Fibroblast of pulmonary artery (primary cell): ENCODE measurements at regions not wholly inside any gene's neighbourhood (a gene's known extent, or its start where the extent isn't known, plus 50 kb on each side); places are given as distances from the start of the nearest gene placed in this dataset.

Experiments
- DNase-seq: peaks from one replicate; pipeline ENCODE4 v3.0.0-alpha.2; 2010; ENCODE audit warnings: low read depth
- H3K4me3 ChIP-seq: replicated peaks from 2 replicates; pipeline ENCODE4 v1.5.1; 2011; ENCODE audit warnings: low read depth, mild to moderate bottlenecking, control low read depth, low read length, moderate library complexity
- TF ChIP-seq, protein P1 (sequence below): IDR thresholded peaks from 2 replicates; pipeline ENCODE4 v1.5.1; 2011; ENCODE audit warnings: mild to moderate bottlenecking, control low read depth, low read length, inconsistent platforms; ENCODE audit errors: missing control alignments

DNA sequence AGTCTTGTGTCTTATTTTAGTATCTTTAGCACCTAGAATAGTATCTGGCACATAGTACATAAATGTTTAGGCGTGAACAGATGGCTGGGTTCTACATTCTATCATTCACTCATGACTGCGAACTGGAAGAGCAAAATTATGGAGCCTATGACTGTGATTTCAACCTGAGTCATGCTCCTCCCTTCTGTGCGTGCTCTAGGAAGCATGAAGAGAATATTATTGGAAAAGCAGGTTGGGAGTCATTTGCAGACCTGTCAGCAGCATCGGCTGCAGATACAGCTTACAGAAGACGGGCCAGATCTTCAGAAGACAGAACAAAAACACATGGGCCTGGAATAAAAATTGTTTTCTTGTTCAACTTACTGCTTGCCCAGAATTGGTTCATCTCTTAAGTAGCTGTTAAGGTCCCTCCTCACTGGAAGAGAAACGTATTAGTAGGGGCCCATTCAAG, 344.0 kb upstream of the USP24 start:
- TF ChIP-seq, protein P1, sequence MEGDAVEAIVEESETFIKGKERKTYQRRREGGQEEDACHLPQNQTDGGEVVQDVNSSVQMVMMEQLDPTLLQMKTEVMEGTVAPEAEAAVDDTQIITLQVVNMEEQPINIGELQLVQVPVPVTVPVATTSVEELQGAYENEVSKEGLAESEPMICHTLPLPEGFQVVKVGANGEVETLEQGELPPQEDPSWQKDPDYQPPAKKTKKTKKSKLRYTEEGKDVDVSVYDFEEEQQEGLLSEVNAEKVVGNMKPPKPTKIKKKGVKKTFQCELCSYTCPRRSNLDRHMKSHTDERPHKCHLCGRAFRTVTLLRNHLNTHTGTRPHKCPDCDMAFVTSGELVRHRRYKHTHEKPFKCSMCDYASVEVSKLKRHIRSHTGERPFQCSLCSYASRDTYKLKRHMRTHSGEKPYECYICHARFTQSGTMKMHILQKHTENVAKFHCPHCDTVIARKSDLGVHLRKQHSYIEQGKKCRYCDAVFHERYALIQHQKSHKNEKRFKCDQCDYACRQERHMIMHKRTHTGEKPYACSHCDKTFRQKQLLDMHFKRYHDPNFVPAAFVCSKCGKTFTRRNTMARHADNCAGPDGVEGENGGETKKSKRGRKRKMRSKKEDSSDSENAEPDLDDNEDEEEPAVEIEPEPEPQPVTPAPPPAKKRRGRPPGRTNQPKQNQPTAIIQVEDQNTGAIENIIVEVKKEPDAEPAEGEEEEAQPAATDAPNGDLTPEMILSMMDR: no peak
- no peak for DNase-seq
- H3K4me3 ChIP-seq: no peak overlapping the region

DNA sequence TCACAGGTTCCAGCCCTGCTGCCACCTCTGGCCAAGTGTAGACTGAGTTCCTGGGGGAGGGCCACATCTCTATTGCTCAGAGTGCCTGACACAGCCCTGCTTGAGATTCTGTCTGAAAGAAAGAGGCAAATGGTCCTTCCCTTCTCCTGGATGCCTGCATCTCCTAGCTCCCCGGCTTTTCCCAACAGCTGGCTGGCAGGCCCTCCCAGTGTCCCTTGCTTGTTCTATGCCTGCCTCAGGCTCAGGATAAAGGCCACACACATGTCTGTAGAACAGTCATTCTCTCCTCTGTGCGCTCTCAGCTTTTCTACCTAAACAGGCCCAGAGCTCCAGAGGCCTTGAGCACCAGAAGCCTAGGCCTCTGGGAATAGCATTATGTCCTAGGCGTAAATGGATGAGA, 343.4 kb upstream of the USP24 start:
- no peak for DNase-seq
- TF ChIP-seq, protein P1: no peak
- no peak overlapping the region for H3K4me3 ChIP-seq

DNA sequence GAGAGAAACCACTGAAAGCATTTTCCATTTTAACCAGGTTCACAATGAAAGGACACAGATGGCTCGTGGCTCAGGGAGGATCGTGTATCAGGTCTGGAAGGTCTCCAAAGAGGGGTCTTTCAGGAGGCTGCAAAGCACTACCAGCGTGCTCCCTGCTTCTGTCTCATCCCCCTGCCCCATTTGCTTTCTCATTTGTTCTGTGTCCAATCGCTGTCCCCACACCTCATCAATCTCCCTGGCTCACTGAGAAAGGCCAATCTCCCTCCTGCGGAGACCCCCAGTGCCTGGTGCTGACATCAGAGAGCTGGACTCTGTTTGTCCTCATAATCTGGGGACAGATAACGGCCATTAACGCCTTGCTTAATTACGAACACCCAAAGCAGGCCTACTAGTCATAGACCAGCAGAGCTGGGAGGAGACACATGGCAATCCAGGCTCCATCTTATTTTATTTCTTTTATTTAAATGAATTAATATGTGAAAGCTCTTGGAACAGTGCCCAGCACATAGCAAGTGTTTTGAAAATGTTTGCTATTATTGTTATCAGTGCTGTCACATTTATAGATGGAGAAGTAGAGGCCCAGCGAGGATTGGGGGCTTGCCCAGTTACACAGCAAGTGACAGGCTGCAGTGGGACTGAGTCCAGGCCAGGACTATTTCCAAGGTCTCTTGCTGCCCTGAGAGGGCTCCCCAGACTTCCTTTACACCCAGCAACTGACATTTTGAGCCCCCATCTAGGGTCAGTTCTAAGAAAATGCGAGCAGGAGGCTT, 341.0 kb upstream of the USP24 start:
- no peak for DNase-seq
- no peak overlapping the region for H3K4me3 ChIP-seq
- TF ChIP-seq, protein P1: no peak

DNA sequence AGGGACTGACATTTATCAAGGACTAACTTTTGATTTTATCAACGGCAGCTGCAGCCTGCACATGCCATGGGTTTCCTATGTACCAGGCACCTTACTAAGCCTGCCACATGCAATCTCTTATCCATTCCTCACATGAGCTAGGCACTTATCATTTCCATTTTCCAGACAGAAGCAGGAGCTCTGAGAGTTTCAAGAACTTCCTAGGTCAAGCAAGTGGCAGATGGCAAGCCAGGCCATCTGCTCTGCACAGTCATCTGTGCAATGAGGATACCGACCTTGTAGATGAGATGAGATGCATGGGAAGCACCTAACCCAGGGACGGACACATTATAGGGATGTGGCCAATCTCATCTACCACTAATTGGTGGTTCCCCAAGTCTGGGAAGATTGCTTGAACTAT, 339.4 kb upstream of the USP24 start:
- no peak for DNase-seq
- TF ChIP-seq, protein P1: no peak
- no peak overlapping the region for H3K4me3 ChIP-seq

DNA sequence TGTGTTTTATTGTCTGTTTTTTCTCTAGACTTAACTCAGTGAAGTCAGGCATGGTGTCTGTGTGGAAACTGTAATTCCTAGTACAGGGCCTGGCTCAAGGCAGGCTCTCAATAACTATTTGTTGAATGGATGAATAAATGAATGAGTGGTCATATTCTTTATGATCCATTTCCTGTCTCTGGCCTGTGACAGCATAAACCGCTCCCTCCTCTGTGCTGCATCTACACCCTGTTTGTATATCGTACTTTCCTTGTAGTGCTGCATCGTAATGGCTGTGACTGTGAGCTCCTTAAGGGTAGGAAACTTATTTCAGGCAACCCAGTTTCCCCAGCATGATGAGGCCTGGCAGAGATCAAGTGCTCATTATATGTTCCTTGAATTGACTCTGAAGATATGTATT, 337.5 kb upstream of the USP24 start:
- no peak overlapping the region for H3K4me3 ChIP-seq
- TF ChIP-seq, protein P1: no peak
- DNase-seq: no peak

DNA sequence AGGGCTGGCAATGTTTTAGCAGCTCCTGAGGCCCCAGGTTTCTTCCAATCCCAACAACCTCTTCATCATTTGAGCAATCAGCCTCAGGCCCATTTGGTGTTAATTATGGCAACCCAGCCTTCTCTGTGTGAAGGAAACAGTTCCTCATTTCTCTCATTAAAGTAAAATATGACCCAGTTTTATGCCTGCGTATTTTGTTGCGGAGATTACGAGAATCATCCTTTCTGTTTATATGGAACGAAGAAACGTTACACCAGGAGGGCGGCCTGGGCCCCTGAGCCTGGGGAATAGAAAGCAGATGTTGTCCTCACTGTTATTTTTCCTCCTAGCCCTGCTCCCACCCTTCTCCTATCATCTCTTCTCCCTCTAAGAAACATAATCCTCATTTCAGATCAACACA, 332.2 kb upstream of the USP24 start:
- TF ChIP-seq, protein P1: no peak
- no peak overlapping the region for H3K4me3 ChIP-seq
- DNase-seq: no peak

DNA sequence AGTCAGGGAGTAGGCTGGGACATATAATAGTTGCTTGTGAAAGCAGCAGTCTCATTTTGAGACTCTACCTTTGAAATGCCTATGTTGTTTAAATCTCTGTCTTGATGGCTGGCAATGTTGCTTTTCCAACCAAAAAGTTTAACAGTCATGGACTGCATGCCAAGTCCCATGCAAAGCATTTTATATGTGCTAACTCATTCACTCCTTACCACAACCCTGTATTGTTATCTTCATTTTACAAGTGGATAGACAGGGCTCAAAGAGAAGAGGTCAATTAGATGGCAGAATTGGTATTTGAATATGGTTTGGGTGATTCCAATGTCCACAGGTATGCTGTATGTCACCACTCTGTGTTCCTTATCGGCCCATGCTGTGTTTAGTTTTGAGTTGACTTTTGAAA, 331.4 kb upstream of the USP24 start:
- DNase-seq: no peak
- TF ChIP-seq, protein P1: no peak
- no peak overlapping the region for H3K4me3 ChIP-seq
